GM11168 (cell line): ENCODE measurements at regions not wholly inside any gene's neighbourhood (a gene's known extent, or its start where the extent isn't known, plus 50 kb on each side); places are given as distances from the start of the nearest gene placed in this dataset.

Experiments
- in situ Hi-C: fragments of 300-500 bp; cut with MboI; formaldehyde crosslinking; loops from one replicate; pipeline ENCODE4 v1.12.0; 2022; ENCODE audit warnings: low sequenced_read_pairs; ENCODE audit not compliant: unreplicated experiment

DNA sequence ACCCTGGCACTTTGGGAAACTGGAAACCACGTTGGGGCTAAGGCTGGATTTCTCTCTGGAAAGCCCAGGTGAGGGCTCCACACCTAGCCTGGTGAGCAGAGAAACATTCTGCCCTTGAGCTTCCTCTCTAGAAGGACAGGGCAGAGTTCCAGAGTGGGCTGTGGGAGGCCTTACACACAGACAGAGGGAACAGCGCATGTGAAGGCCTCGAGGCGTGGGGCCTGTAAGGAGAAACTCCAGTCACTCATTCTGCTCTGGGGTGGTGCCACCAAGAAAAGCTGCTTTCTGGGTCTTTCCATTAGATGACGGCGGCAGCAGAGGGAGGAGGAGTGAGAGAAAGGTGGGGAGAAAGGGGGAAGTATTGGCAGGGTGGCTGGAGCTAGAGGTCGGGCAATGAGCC, 183.1 kb downstream of the CHST1 start:
- in situ Hi-C loops: no loop called here

GRCh38 chr11:45481026-45481425, 184.4 kb downstream of the CHST1 start:
- in situ Hi-C loops: no loop called here

DNA sequence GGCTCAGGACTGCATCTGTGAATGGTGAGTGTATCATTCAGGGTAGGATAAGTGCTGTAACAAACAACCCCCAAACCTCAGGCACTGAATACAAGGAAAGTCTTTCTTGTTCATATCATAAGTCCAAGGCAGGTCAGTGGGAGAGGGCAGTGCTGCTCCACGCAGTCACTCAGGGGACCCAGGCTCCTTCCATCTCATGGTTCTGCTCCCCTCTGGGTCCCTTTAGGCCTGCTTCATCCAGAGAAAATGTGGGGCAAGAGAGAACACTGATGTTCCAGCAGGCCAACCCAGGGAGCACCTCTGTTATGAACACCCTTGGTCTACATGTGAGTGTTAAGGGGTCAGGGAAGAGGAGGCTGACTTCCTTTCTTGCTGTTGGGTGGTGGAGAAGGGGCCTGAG, 187.8 kb downstream of the CHST1 start:
- in situ Hi-C loops: no loop called here

DNA sequence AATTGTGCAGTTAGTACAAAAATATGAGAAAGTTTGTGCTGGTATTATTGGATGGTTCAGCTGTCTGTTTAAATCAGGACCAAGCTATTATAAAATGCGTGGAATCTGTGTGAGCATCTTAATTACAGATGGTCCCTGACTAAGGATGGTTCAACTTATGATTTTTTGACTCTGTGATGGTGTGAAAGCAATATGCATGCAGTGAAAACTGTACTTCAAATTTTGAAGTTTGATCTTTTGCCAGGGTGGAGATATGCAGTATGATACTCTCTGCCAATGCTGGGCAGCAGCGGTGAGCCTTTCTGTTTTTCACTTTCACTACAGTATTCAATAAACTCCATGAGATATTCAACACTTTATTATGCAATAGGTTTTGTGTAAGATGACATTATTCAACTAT, 189.3 kb downstream of the CHST1 start:
- in situ Hi-C loops: no loop called here

- in situ Hi-C loops: no loop called here
These were observed 189.0 kb upstream of the SYT13 start for GRCh38 chr11:45475173-45475572.

GRCh38 chr11:45473341-45473895, 187.3 kb upstream of the SYT13 start:
- in situ Hi-C loops: no loop called here

DNA sequence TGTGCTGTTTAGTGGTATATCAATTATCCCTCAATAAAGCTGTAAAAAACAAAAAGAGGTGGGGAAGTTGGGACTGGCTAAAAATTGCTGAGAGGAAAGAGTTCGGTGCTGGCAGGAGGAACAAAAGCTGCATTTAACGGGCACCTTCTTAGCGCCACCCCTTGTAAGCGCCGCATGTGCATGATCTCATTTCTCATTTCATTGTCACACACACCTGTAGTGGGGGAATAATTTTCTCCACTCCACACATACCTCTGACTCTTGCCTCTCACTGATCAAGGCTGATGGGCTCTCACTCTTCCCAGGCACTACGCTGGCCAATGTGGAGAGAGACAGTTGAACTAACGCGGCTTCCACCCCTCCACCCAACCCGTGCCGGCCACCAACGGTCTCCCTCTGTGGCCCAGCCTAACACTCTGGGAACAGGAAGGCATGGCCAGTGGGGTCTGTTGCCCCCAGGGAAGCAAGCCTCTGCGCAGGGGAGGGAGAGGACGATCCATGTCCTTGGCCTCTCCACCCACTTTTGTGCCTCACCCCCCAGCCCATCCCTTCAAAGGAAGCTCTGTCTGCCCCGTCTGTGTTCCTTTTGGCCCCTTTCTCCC, 186.7 kb upstream of the SYT13 start:
- in situ Hi-C loops: no loop called here

GRCh38 chr11:45471266-45471665, 185.1 kb upstream of the SYT13 start:
- in situ Hi-C loops: no loop called here

- in situ Hi-C loops: no loop called here
These were observed 184.6 kb upstream of the SYT13 start for GRCh38 chr11:45470794-45471167.

DNA sequence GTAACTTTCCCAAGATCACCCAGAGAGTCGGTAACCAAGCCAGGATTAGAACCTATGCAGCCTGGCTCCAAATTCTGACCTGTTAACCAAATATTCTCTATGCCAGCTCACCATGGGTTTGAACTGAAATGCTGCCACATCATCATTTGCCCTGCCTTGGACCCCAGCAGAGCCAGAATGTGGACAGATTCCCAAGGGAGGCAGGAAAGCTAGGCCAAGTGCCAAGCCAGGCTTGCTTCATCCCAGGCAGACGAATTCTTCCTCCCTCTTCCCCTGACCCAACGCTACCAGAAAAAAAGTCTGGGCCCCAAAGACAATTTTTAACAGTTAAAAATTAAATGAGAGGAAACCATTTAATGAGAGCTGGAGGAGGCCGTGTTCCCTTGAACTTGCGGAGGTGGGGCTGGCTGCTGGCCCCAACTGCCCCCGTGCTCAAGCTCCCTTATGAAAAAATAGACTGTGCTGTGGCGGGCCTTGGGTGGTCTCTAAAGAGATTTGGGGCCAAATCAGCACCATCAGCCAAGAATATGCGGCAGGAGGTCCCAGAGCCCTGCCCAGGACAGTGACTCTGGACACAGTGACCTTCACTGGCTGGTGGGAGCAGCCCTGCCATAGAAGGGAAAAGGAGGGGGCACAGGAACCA, 184.1 kb upstream of the SYT13 start:
- in situ Hi-C loops: no loop called here

- in situ Hi-C loops: no loop called here
These were observed 182.2 kb upstream of the SYT13 start for GRCh38 chr11:45468267-45468856.

DNA sequence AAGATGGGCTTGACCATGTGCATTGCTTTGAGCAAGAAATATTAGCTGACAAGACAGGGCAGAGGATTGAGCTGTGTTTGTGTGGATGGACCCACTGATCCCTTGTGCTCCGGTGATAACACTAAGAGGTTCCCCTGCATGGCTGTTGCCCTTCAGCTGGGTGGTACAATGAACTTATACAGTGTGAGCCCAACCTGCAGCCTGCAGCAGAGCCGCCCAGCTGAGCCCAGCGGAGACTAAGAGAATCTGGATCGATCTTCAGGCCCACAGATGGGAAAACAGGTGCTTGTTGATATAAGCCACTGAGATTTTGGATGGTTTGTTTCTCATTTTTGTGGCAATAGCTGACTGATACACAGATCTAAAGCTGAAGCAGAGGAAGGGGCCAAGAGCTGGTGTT, 177.4 kb upstream of the SYT13 start:
- in situ Hi-C loops: no loop called here

DNA sequence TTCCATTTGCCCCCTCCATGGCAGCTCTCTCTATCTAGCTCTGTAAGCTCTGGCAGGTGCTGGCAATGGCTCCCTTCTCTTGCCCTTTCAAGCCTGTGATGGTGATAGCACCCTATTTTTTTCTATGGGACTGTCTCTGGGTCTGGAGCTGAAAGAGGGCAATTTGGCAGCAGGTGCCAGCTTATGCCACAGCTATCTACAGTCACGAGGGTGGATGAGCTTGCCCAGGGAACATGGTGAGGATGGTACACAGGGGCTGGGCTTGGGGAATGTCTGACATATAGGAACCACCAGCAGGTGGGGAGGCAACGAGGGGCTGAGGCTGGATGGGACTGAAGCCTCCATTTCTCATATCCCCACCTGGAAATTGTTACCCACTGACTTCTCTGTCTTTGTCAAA, 175.4 kb upstream of the SYT13 start:
- in situ Hi-C loops: no loop called here

DNA sequence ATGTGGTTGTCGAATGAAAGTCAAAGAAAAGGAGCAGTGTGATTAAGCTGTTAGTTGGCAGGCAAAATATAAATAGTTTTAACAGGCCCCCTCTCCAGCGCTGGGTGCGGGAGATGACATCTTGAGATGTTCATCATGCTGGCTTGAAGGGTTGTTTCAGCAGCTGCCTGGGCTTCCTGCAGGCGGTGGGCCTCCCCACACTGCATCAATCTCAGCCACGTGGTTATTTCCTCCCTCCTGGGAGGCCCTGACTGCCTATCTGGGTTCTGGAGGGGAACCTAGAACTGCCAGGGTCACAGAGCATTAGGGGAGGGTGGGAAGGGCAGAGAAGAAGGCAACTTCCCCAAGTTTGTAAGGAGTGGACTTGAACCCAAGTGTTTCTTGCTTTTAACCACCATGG, 173.3 kb upstream of the SYT13 start:
- in situ Hi-C loops: no loop called here

DNA sequence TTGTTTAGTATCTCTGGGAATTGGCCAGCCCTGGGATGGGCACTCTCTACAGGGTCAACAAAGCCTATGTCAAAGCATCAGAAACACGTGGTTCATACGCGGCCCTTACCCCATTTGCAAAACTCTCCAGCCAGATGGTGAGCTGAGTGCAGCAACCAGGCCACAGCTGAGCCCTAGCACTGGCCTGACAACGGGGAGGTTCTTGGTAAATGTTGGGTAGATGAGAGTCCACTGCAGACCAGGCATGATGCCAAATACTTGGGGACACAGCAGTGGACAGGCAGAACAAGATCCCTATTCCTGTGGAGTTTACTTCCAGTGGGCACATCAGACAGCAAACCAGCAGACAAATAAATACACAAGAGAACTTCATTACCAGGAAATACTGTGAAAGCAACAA, 172.1 kb upstream of the SYT13 start:
- in situ Hi-C loops: no loop called here

DNA sequence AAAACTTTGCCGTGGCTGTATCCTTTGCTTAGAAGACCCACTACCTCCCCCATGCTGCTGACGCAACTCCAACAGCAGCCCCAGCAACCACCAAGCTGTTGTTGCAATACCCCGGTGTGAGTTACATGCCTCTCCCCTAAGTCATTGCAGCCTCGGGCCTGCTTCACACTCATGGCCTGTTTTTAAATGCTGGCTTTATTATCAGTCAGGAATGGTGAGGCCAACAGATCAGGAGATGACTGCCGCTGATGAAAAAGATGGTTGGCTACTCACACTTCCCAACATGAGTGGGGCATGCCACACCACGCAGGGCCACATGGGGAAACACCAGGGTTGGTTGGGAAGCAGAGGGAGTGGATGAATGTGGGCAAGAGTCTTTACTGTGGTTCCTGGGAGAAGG, 171.5 kb upstream of the SYT13 start:
- in situ Hi-C loops: no loop called here

DNA sequence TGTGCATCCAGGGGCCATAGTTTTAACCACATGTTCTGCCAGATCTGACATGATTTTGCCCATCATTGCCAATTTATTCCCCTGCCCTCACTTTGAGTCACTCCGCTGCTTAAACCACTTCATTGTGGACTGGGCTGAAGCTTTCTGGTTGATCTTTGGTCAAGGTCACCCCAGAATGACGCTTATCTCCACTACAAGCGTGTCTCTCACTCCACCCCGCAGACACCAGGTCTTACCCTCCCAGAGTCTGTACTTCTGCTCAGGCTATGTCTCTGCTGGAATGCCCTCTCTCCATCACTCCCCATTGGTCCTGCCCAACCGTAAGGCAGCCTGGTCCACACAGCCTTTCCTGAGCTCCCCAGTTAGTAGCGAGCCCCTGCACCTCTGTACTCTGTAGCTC, 170.5 kb upstream of the SYT13 start:
- in situ Hi-C loops: no loop called here

- in situ Hi-C loops: no loop called here
These were observed 169.4 kb upstream of the SYT13 start for GRCh38 chr11:45455536-45455935.

DNA sequence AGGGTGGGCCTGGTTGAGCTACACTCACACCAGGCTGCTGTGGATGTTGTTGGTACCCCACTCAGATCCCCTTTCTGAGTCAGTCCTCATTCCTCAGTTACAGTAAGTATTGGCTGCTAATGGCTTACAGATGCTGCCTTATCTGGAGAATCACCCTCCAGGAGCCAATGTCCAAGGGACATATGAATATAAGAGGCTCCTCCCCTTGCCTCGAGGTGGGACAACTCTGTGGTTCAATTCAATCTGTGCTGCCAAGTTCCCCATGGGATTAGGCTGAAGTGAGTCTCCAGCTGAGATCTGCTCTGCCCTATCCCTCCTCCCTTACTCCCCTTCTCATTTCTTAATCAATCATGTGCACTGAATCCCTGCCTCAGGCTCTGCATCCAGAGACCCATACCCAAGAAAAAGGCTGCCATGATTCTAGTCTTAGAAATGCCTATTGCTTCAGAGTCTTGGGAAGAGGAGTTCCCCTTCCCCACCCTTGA, 168.8 kb upstream of the SYT13 start:
- in situ Hi-C loops: no loop called here

- in situ Hi-C loops: no loop called here
These were observed 167.6 kb upstream of the SYT13 start for GRCh38 chr11:45453721-45454120.

- in situ Hi-C loops: no loop called here
These were observed 165.8 kb upstream of the SYT13 start for GRCh38 chr11:45451766-45452440.
